ENCODE measurements at regions not wholly inside any gene's neighbourhood (a gene's known extent, or its start where the extent isn't known, plus 50 kb on each side); places are given as distances from the start of the nearest gene placed in this dataset.

- TF ChIP-seq CTCF (IDR thresholded peaks at IDR 0.05; ENCODE audit: low read depth, low read length) (no peak), POLR2A (IDR thresholded peaks at IDR 0.05; ENCODE audit: extremely low read depth, insufficient read length) (no peak), MAX (IDR thresholded peaks at IDR 0.05; ENCODE audit: low read depth, low read length) (no peak), MYC (IDR thresholded peaks at IDR 0.05; ENCODE audit: low read depth, low read length) (no peak)
These were observed 1001.1 kb downstream of the BRD1 start for GRCh38 chr22:48826546-48826945.

Measured in NB4 (cell line).